Glutamatergic neuron (in vitro differentiated cells): ENCODE measurements at regions not wholly inside any gene's neighbourhood (a gene's known extent, or its start where the extent isn't known, plus 50 kb on each side); places are given as distances from the start of the nearest gene placed in this dataset.

Experiments used
- DNase-seq: peaks from one replicate; pipeline ENCODE4 v3.0.0; 2022
- H3K27ac Mint-ChIP-seq: one replicate; pipeline ENCODE4 v1.8.0; 2020; ENCODE audit warnings: mild to moderate bottlenecking, mixed read lengths, inconsistent platforms; ENCODE audit not compliant: unreplicated experiment
- H3K27me3 Mint-ChIP-seq: one replicate; pipeline ENCODE4 v1.8.0; 2020; ENCODE audit warnings: mild to moderate bottlenecking, moderate library complexity, mixed read lengths, inconsistent platforms; ENCODE audit not compliant: unreplicated experiment
- H3K36me3 Mint-ChIP-seq: one replicate; pipeline ENCODE4 v1.8.0; 2020; ENCODE audit warnings: mild to moderate bottlenecking, mixed read lengths, inconsistent platforms; ENCODE audit not compliant: unreplicated experiment
- H3K4me1 Mint-ChIP-seq: one replicate; pipeline ENCODE4 v1.8.0; 2020; ENCODE audit warnings: mild to moderate bottlenecking, low read depth, mixed read lengths, inconsistent platforms; ENCODE audit not compliant: unreplicated experiment
- H3K4me3 Mint-ChIP-seq: one replicate; pipeline ENCODE4 v1.8.0; 2020; ENCODE audit warnings: mild to moderate bottlenecking, mixed read lengths, inconsistent platforms; ENCODE audit not compliant: unreplicated experiment
- H3K9me3 Mint-ChIP-seq: one replicate; pipeline ENCODE4 v1.8.0; 2020; ENCODE audit warnings: mild to moderate bottlenecking, moderate library complexity, mixed read lengths, inconsistent platforms; ENCODE audit not compliant: unreplicated experiment
- CTCF ChIP-seq: fragments of 200-600 bp; sonication (generic); IDR thresholded peaks from one replicate; pipeline ENCODE4 v1.5.0; 2021; ENCODE audit not compliant: partially characterized antibody, unreplicated experiment

GRCh38 chr12:88644946-88645702 lies 64.9 kb upstream of the KITLG start:
- no peaks in the 10 kb centered on the region for H3K36me3 Mint-ChIP-seq
- H3K4me1 Mint-ChIP-seq = no peaks in the 10 kb centered on the region
- H3K9me3 Mint-ChIP-seq = no peaks in the 10 kb centered on the region
- H3K27ac Mint-ChIP-seq = no peak overlapping the region
- TF ChIP-seq CTCF = no peak
- no peaks in the 10 kb centered on the region for H3K27me3 Mint-ChIP-seq
- no peak overlapping the region for H3K4me3 Mint-ChIP-seq
- DNase-seq = no peak

GRCh38 chr12:88643685-88644084 lies 63.4 kb upstream of the KITLG start:
- Mint-ChIP-seq H3K4me1 (peaks cover 4% of the 10 kb centered on the region), H3K36me3 (no peaks in the 10 kb centered on the region), H3K9me3 (no peaks in the 10 kb centered on the region), H3K27ac (no peak overlapping the region), H3K4me3 (no peak overlapping the region), H3K27me3 (no peaks in the 10 kb centered on the region)
- no peak for DNase-seq
- no peak for TF ChIP-seq CTCF

GRCh38 chr12:88642675-88643431 lies 62.6 kb upstream of the KITLG start:
- Mint-ChIP-seq H3K36me3 (no peaks in the 10 kb centered on the region), H3K27ac (no peak overlapping the region), H3K4me1 (peaks cover 4% of the 10 kb centered on the region), H3K9me3 (no peaks in the 10 kb centered on the region), H3K4me3 (no peak overlapping the region), H3K27me3 (no peaks in the 10 kb centered on the region)
- DNase-seq = no peak
- no peak for TF ChIP-seq CTCF

GRCh38 chr12:88638966-88639760 lies 58.9 kb upstream of the KITLG start:
- H3K4me1 Mint-ChIP-seq = peaks cover 4% of the 10 kb centered on the region
- no peak overlapping the region for H3K27ac Mint-ChIP-seq
- no peak for TF ChIP-seq CTCF
- no peak for DNase-seq
- H3K27me3 Mint-ChIP-seq = no peaks in the 10 kb centered on the region
- H3K4me3 Mint-ChIP-seq = no peak overlapping the region
- no peaks in the 10 kb centered on the region for H3K36me3 Mint-ChIP-seq
- no peaks in the 10 kb centered on the region for H3K9me3 Mint-ChIP-seq

GRCh38 chr12:88638388-88638787 lies 58.1 kb upstream of the KITLG start:
- Mint-ChIP-seq H3K27ac (no peak overlapping the region), H3K27me3 (no peaks in the 10 kb centered on the region)

More at GRCh38 chr12:88638388-88638787, 58.1 kb upstream of the KITLG start:
- H3K9me3 Mint-ChIP-seq = no peaks in the 10 kb centered on the region
- H3K4me1 Mint-ChIP-seq = peaks cover 4% of the 10 kb centered on the region
- H3K4me3 Mint-ChIP-seq = no peak overlapping the region
- H3K36me3 Mint-ChIP-seq = no peaks in the 10 kb centered on the region
- DNase-seq = no peak
- TF ChIP-seq CTCF = no peak
